ENCODE measurements at regions not wholly inside any gene's neighbourhood (a gene's known extent, or its start where the extent isn't known, plus 50 kb on each side); places are given as distances from the start of the nearest gene placed in this dataset.

DNA sequence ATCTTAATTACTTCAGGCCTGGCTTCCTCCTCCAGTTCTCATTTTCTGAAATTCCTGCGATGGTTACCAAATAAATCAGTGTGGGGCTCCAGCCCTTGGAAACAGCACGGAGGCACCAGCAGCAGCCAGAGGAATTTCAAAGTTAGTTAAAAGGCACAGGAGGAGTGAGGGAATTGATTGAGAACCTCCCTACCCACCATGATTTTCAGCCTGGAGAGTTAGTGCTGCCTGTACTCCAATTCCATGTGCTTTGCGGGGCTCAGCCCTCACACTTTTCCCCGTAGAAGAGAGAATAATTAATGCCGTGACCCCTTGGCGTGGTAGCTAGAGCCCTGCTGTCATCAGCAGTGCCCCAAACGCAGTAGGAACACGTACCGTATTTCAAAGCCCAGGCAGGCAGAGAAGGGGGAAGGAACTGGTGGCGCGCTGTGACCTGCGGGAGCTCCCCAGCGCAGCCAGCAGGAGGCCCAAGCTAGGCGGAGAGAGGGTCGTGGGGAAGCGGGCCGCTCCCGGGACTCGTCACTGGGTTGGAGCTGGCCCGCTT, 84.0 kb upstream of the IGFBP7 start:
- H3K9me1 ChIP-seq (replicated peaks; ENCODE audit: control insufficient read depth, extremely low read depth, insufficient read depth, low read length), result no peaks in the 10 kb centered on the region
- TF ChIP-seq GATA2 (IDR thresholded peaks at IDR 0.05; ENCODE audit: insufficient read depth, insufficient read length, low read depth, low read length), result no peak
- TF ChIP-seq CTCF (IDR thresholded peaks at IDR 0.05; ENCODE audit: extremely low read depth in 1 of 2, insufficient read depth in 1 of 2, low read depth in 1 of 2, low read length in 2 of 2), result peak in 1 of 2 donors; percentile 16
- H2AFZ ChIP-seq (ENCODE audit: low read depth, low read length), result no peak overlapping the region
- ChIA-PET CTCF (no interaction called here), POLR2A (no interaction called here)
- no peak overlapping the region for H3K27ac ChIP-seq (ENCODE audit: insufficient read depth, low read depth, low read length)
- no peak overlapping the region for H3K4me2 ChIP-seq (ENCODE audit: insufficient read depth, low read length)
- H3K27me3 ChIP-seq (ENCODE audit: control insufficient read depth in 2 of 2, insufficient read depth in 2 of 2, low read length in 2 of 2), result peaks cover 2 to 10% of the 10 kb centered on the region in 2 experiments
- no peak overlapping the region for H3K9ac ChIP-seq (replicated peaks; ENCODE audit: extremely low read depth, insufficient read depth, low read length)
- no peak for DNase-seq (ENCODE audit: low read depth, low spot score)
- intact Hi-C loops (cut with micrococcal nuclease) (no loop called here), dilution Hi-C loops (cut with MboI; ENCODE audit: extremely low pct_ligation_motif_present, low sequenced_read_pairs) (no loop called here)
- H3K4me1 ChIP-seq (ENCODE audit: control insufficient read depth, extremely low read depth, insufficient read depth, low read length), result no peaks in the 10 kb centered on the region
- no peaks in the 10 kb centered on the region for H3K9me3 ChIP-seq (replicated peaks; ENCODE audit: control insufficient read depth, insufficient read depth, low read length)
- H3K4me3 ChIP-seq (replicated peaks in 1 of 3; ENCODE audit: insufficient read depth in 1 of 3, low read depth in 1 of 3, low read length in 3 of 3), result no peak overlapping the region
- H3K79me2 ChIP-seq (ENCODE audit: control insufficient read depth, insufficient read depth, low read length), result no peaks in the 10 kb centered on the region
- no peaks in the 10 kb centered on the region for H4K20me1 ChIP-seq (replicated peaks; ENCODE audit: control insufficient read depth, extremely low read depth, insufficient read depth, low read length)
- no TSS peak for BruUV-seq (replicated peaks)
- H3K36me3 ChIP-seq (ENCODE audit: control insufficient read depth in 2 of 2, extremely low read depth in 1 of 2, insufficient read depth in 2 of 2, low read length in 2 of 2), result no peaks in the 10 kb centered on the region
- no peak for FAIRE-seq

- intact Hi-C loops (cut with micrococcal nuclease) (no loop called here), dilution Hi-C loops (cut with MboI; ENCODE audit: extremely low pct_ligation_motif_present, low sequenced_read_pairs) (no loop called here)
- Histone ChIP-seq H3K36me3 (ENCODE audit: control insufficient read depth in 2 of 2, extremely low read depth in 1 of 2, insufficient read depth in 2 of 2, low read length in 2 of 2) (no peaks in the 10 kb centered on the region), H4K20me1 (replicated peaks; ENCODE audit: control insufficient read depth, extremely low read depth, insufficient read depth, low read length) (no peaks in the 10 kb centered on the region), H3K27me3 (ENCODE audit: control insufficient read depth in 2 of 2, insufficient read depth in 2 of 2, low read length in 2 of 2) (peaks cover 2 to 11% of the 10 kb centered on the region in 2 experiments), H3K4me3 (replicated peaks in 1 of 3; ENCODE audit: insufficient read depth in 1 of 3, low read depth in 1 of 3, low read length in 3 of 3) (no peak overlapping the region), H3K27ac (ENCODE audit: insufficient read depth, low read depth, low read length) (no peak overlapping the region), H3K4me2 (ENCODE audit: insufficient read depth, low read length) (no peak overlapping the region), H2AFZ (ENCODE audit: low read depth, low read length) (no peak overlapping the region), H3K4me1 (ENCODE audit: control insufficient read depth, extremely low read depth, insufficient read depth, low read length) (no peaks in the 10 kb centered on the region), H3K9me3 (replicated peaks; ENCODE audit: control insufficient read depth, insufficient read depth, low read length) (no peaks in the 10 kb centered on the region), H3K9me1 (replicated peaks; ENCODE audit: control insufficient read depth, extremely low read depth, insufficient read depth, low read length) (no peaks in the 10 kb centered on the region), H3K9ac (replicated peaks; ENCODE audit: extremely low read depth, insufficient read depth, low read length) (no peak overlapping the region), H3K79me2 (ENCODE audit: control insufficient read depth, insufficient read depth, low read length) (no peaks in the 10 kb centered on the region)
- no peak for DNase-seq (ENCODE audit: low read depth, low spot score)
- no peak for FAIRE-seq
- ChIA-PET CTCF (interaction anchor here (0.8 to 1.1 kb wide), 2 partner anchors 30 to 36 kb away, joined by 3 to 4 read pairs; no protein-coding TSS in a partner anchor), POLR2A (no interaction called here)
- TF ChIP-seq FOS (IDR thresholded peaks at IDR 0.05; ENCODE audit: borderline replicate concordance, insufficient read depth, low read length) (no peak), POLR2A (IDR thresholded peaks at IDR 0.05; ENCODE audit: low read depth, low read length) (no peak), EZH2 (IDR thresholded peaks at IDR 0.05; ENCODE audit: borderline replicate concordance, low read depth, low read length, severe bottlenecking) (no peak), CTCF (IDR thresholded peaks at IDR 0.05; ENCODE audit: extremely low read depth in 1 of 2, insufficient read depth in 1 of 2, low read depth in 1 of 2, low read length in 2 of 2) (no peak), POLR2AphosphoS5 (IDR thresholded peaks at IDR 0.05; ENCODE audit: insufficient read depth, low read depth, low read length) (no peak), MAX (IDR thresholded peaks at IDR 0.05; ENCODE audit: insufficient read depth, insufficient read length) (no peak), GATA2 (IDR thresholded peaks at IDR 0.05; ENCODE audit: insufficient read depth, insufficient read length, low read depth, low read length) (no peak), MYC (IDR thresholded peaks at IDR 0.05; ENCODE audit: low read depth, low read length) (no peak), JUN (IDR thresholded peaks at IDR 0.05; ENCODE audit: borderline replicate concordance, insufficient read depth, insufficient read length, low read depth) (no peak)
- BruUV-seq (replicated peaks), result no TSS peak
Measured at GRCh38 chr4:57193209-57193810, 83.1 kb upstream of the IGFBP7 start.

All from endothelial cell of umbilical vein (primary cell).